ENCODE measurements at regions not wholly inside any gene's neighbourhood (a gene's known extent, or its start where the extent isn't known, plus 50 kb on each side); places are given as distances from the start of the nearest gene placed in this dataset.

DNA sequence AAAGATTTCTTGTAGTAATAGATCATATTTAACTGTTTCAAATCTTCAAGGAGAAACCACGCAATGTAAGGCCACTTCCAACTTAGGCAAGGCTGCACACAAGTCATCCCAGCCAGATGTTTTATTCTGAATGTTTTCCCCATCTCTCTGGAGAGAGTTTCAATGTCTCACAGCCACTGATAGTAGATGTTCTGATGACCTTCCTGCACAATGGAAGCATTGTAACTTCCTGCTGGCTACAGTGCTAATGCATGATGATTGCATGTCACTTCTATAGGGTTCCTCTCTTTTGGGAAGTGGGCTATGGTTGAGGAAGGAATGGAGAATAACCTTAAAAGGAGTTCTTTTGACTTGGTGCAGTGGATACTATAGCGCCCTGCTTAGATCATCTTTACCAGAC, 328.0 kb downstream of the ZNF621 start:
- TF ChIP-seq CTCF (conservative IDR thresholded peaks at IDR 0.05; ENCODE audit: low read length), result no peak
- no peak for TF ChIP-seq EZH2phosphoT487 (IDR thresholded peaks at IDR 0.05; ENCODE audit: borderline replicate concordance, low read depth, low read length)

Measured in OCI-LY7 (cell line).